Gastroesophageal sphincter (tissue), 3 donors: ENCODE measurements at regions not wholly inside any gene's neighbourhood (a gene's known extent, or its start where the extent isn't known, plus 50 kb on each side); places are given as distances from the start of the nearest gene placed in this dataset.

Experiments used
- POLR2AphosphoS5 ChIP-seq: sonication (generic); formaldehyde crosslinking; IDR thresholded peaks from one replicate; pipeline ENCODE4 v1.6.1; 2017; ENCODE audit warnings: antibody characterized with exemption
- TF ChIP-seq, protein P1 (sequence below), 4 experiments: fragments of 200-600 bp in 2 of 4; fragments of 450-650 bp in 2 of 4; sonication (generic) in 1 of 4; IDR thresholded peaks; one replicate each; pipeline ENCODE4 v1.5.1; 2017 to 2019; ENCODE audit warnings: antibody characterized with exemption in 4 of 4, mild to moderate bottlenecking in 2 of 4, moderate library complexity in 2 of 4

DNA sequence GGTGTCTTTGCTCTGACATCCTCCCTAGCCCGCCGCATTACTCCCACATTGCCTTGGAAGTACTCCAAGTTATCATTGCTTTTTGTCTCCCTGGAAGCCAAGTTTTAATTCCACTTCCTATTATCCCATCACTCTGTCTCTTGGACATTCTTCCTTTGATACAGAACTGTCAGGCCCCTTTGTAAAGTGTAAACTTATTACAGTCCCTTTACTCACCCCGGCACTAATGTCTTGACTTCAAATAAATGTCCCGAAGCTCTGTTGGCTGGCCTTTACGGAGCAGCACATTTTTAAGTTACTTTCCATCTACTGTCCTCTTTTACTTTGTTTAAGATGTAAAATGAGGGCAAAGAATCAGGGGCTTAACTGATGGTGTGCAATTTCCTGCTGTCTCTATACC, 223.5 kb upstream of the IGFBP7 start:
- no peak for TF ChIP-seq POLR2AphosphoS5
- TF ChIP-seq, protein P1, sequence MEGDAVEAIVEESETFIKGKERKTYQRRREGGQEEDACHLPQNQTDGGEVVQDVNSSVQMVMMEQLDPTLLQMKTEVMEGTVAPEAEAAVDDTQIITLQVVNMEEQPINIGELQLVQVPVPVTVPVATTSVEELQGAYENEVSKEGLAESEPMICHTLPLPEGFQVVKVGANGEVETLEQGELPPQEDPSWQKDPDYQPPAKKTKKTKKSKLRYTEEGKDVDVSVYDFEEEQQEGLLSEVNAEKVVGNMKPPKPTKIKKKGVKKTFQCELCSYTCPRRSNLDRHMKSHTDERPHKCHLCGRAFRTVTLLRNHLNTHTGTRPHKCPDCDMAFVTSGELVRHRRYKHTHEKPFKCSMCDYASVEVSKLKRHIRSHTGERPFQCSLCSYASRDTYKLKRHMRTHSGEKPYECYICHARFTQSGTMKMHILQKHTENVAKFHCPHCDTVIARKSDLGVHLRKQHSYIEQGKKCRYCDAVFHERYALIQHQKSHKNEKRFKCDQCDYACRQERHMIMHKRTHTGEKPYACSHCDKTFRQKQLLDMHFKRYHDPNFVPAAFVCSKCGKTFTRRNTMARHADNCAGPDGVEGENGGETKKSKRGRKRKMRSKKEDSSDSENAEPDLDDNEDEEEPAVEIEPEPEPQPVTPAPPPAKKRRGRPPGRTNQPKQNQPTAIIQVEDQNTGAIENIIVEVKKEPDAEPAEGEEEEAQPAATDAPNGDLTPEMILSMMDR (IDR thresholded peaks at IDR 0.05), result no peak
